ENCODE measurements at regions not wholly inside any gene's neighbourhood (a gene's known extent, or its start where the extent isn't known, plus 50 kb on each side); places are given as distances from the start of the nearest gene placed in this dataset.

- no peak overlapping the region for H3K4me3 ChIP-seq (ENCODE audit: insufficient read depth, low read depth, low read length)
- no peaks in the 10 kb centered on the region for H3K36me3 ChIP-seq (replicated peaks; ENCODE audit: control insufficient read depth, insufficient read depth, low read length)
- no peaks in the 10 kb centered on the region for H3K27me3 ChIP-seq (ENCODE audit: control insufficient read depth, insufficient read depth, low read length)
- no peak for DNase-seq
These were observed 96.3 kb downstream of the BMP2 start for GRCh38 chr20:6863798-6864201.

GRCh38 chr20:6864740-6865139 lies 97.3 kb downstream of the BMP2 start:
- H3K4me3 ChIP-seq (ENCODE audit: insufficient read depth, low read depth, low read length) = no peak overlapping the region
- H3K27me3 ChIP-seq (ENCODE audit: control insufficient read depth, insufficient read depth, low read length) = no peaks in the 10 kb centered on the region
- H3K36me3 ChIP-seq (replicated peaks; ENCODE audit: control insufficient read depth, insufficient read depth, low read length) = no peaks in the 10 kb centered on the region; the same call in 1 of the 2 replicates
- DNase-seq = no peak

- Histone ChIP-seq H3K36me3 (replicated peaks; ENCODE audit: control insufficient read depth, insufficient read depth, low read length) (no peaks in the 10 kb centered on the region; the same call in 1 of the 2 replicates), H3K4me3 (ENCODE audit: insufficient read depth, low read depth, low read length) (no peak overlapping the region), H3K27me3 (ENCODE audit: control insufficient read depth, insufficient read depth, low read length) (no peaks in the 10 kb centered on the region)
- DNase-seq = no peak
These were observed 99.3 kb downstream of the BMP2 start for GRCh38 chr20:6866741-6867140.

- no peak for DNase-seq
These were observed 101.4 kb downstream of the BMP2 start for GRCh38 chr20:6868861-6869260.

GRCh38 chr20:6870559-6870958 lies 103.1 kb downstream of the BMP2 start:
- no peaks in the 10 kb centered on the region for H3K27me3 ChIP-seq (ENCODE audit: control insufficient read depth, insufficient read depth, low read length)
- no peaks in the 10 kb centered on the region; the same call in 1 of the 2 replicates for H3K36me3 ChIP-seq (replicated peaks; ENCODE audit: control insufficient read depth, insufficient read depth, low read length)
- no peak overlapping the region for H3K4me3 ChIP-seq (ENCODE audit: insufficient read depth, low read depth, low read length)
- DNase-seq = no peak

More at GRCh38 chr20:6868861-6869260, 101.4 kb downstream of the BMP2 start:
- no peaks in the 10 kb centered on the region; the same call in 1 of the 2 replicates for H3K36me3 ChIP-seq (replicated peaks; ENCODE audit: control insufficient read depth, insufficient read depth, low read length)
- H3K4me3 ChIP-seq (ENCODE audit: insufficient read depth, low read depth, low read length) = no peak overlapping the region
- H3K27me3 ChIP-seq (ENCODE audit: control insufficient read depth, insufficient read depth, low read length) = no peaks in the 10 kb centered on the region

GRCh38 chr20:6877633-6878032 lies 110.1 kb downstream of the BMP2 start:
- Histone ChIP-seq H3K4me3 (ENCODE audit: insufficient read depth, low read depth, low read length) (no peak overlapping the region), H3K36me3 (replicated peaks; ENCODE audit: control insufficient read depth, insufficient read depth, low read length) (no peaks in the 10 kb centered on the region)
- DNase-seq = no peak

GRCh38 chr20:6882561-6883291 lies 115.2 kb downstream of the BMP2 start:
- H3K36me3 ChIP-seq (replicated peaks; ENCODE audit: control insufficient read depth, insufficient read depth, low read length) = no peaks in the 10 kb centered on the region
- no peak for DNase-seq

More at GRCh38 chr20:6877633-6878032, 110.1 kb downstream of the BMP2 start:
- no peaks in the 10 kb centered on the region for H3K27me3 ChIP-seq (ENCODE audit: control insufficient read depth, insufficient read depth, low read length)

GRCh38 chr20:6884114-6884513 lies 116.6 kb downstream of the BMP2 start:
- DNase-seq = no peak
- Histone ChIP-seq H3K27me3 (ENCODE audit: control insufficient read depth, insufficient read depth, low read length) (no peaks in the 10 kb centered on the region; the same call in 1 of the 2 replicates), H3K4me3 (ENCODE audit: insufficient read depth, low read depth, low read length) (no peak overlapping the region), H3K36me3 (replicated peaks; ENCODE audit: control insufficient read depth, insufficient read depth, low read length) (no peaks in the 10 kb centered on the region)

More at GRCh38 chr20:6882561-6883291, 115.2 kb downstream of the BMP2 start:
- Histone ChIP-seq H3K4me3 (ENCODE audit: insufficient read depth, low read depth, low read length) (no peak overlapping the region), H3K27me3 (ENCODE audit: control insufficient read depth, insufficient read depth, low read length) (no peaks in the 10 kb centered on the region)

GRCh38 chr20:6886065-6886729 lies 118.7 kb downstream of the BMP2 start:
- no peaks in the 10 kb centered on the region; the same call in 1 of the 2 replicates for H3K27me3 ChIP-seq (ENCODE audit: control insufficient read depth, insufficient read depth, low read length)
- no peak overlapping the region for H3K4me3 ChIP-seq (ENCODE audit: insufficient read depth, low read depth, low read length)
- DNase-seq = peak; percentile 47
- no peaks in the 10 kb centered on the region for H3K36me3 ChIP-seq (replicated peaks; ENCODE audit: control insufficient read depth, insufficient read depth, low read length)

GRCh38 chr20:6887966-6888365 lies 120.5 kb downstream of the BMP2 start:
- H3K4me3 ChIP-seq (ENCODE audit: insufficient read depth, low read depth, low read length) = no peak overlapping the region
- DNase-seq = no peak
- H3K36me3 ChIP-seq (replicated peaks; ENCODE audit: control insufficient read depth, insufficient read depth, low read length) = no peaks in the 10 kb centered on the region
- H3K27me3 ChIP-seq (ENCODE audit: control insufficient read depth, insufficient read depth, low read length) = no peaks in the 10 kb centered on the region; the same call in 1 of the 2 replicates

GRCh38 chr20:6888736-6889395 lies 121.4 kb downstream of the BMP2 start:
- Histone ChIP-seq H3K27me3 (ENCODE audit: control insufficient read depth, insufficient read depth, low read length) (no peaks in the 10 kb centered on the region; the same call in 1 of the 2 replicates), H3K36me3 (replicated peaks; ENCODE audit: control insufficient read depth, insufficient read depth, low read length) (no peaks in the 10 kb centered on the region), H3K4me3 (ENCODE audit: insufficient read depth, low read depth, low read length) (no peak overlapping the region)
- no peak for DNase-seq

GRCh38 chr20:6892724-6893123 lies 125.2 kb downstream of the BMP2 start:
- no peak for DNase-seq
- Histone ChIP-seq H3K27me3 (ENCODE audit: control insufficient read depth, insufficient read depth, low read length) (no peaks in the 10 kb centered on the region; the same call in 1 of the 2 replicates), H3K36me3 (replicated peaks; ENCODE audit: control insufficient read depth, insufficient read depth, low read length) (no peaks in the 10 kb centered on the region), H3K4me3 (ENCODE audit: insufficient read depth, low read depth, low read length) (no peak overlapping the region)

GRCh38 chr20:6898928-6899327 lies 131.4 kb downstream of the BMP2 start:
- Histone ChIP-seq H3K27me3 (ENCODE audit: control insufficient read depth, insufficient read depth, low read length) (no peaks in the 10 kb centered on the region), H3K36me3 (replicated peaks; ENCODE audit: control insufficient read depth, insufficient read depth, low read length) (no peaks in the 10 kb centered on the region), H3K4me3 (ENCODE audit: insufficient read depth, low read depth, low read length) (no peak overlapping the region)
- DNase-seq = no peak

GRCh38 chr20:6906871-6907270 lies 139.4 kb downstream of the BMP2 start:
- H3K4me3 ChIP-seq (ENCODE audit: insufficient read depth, low read depth, low read length) = no peak overlapping the region
- H3K27me3 ChIP-seq (ENCODE audit: control insufficient read depth, insufficient read depth, low read length) = no peaks in the 10 kb centered on the region
- no peak for DNase-seq
- no peaks in the 10 kb centered on the region for H3K36me3 ChIP-seq (replicated peaks; ENCODE audit: control insufficient read depth, insufficient read depth, low read length)

- H3K4me3 ChIP-seq (ENCODE audit: insufficient read depth, low read depth, low read length) = no peak overlapping the region
- no peaks in the 10 kb centered on the region for H3K36me3 ChIP-seq (replicated peaks; ENCODE audit: control insufficient read depth, insufficient read depth, low read length)
- H3K27me3 ChIP-seq (ENCODE audit: control insufficient read depth, insufficient read depth, low read length) = no peaks in the 10 kb centered on the region
- DNase-seq = peak; percentile 28
These were observed 141.2 kb downstream of the BMP2 start for GRCh38 chr20:6908673-6909072.

All from H7 (cell line).